Hepatic stellate cell (primary cell): ENCODE measurements at regions not wholly inside any gene's neighbourhood (a gene's known extent, or its start where the extent isn't known, plus 50 kb on each side); places are given as distances from the start of the nearest gene placed in this dataset.

Experiments
- DNase-seq: peaks from one replicate; pipeline ENCODE4 v3.0.0; 2011; ENCODE audit warnings: low spot score

DNA sequence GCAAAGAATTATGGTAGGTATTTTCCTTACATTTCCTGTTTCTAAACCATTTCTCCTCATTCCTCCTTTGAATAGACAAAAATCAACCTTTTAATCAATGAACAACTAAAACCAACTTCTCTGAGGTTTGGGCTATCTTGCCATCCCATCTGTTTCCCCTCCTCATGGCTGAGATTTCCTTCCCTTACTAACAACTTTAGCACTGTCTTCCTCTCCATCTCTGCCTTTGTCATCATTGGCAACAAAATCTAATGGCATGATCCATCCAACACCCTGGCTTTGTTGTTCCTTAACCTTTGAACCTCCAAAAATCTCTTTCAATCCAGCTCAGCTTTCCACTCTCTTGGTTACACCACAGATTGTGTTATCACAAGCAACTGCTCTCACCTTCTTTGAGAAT, 95.3 kb upstream of the FAM136A start:
- DNase-seq: no peak

DNA sequence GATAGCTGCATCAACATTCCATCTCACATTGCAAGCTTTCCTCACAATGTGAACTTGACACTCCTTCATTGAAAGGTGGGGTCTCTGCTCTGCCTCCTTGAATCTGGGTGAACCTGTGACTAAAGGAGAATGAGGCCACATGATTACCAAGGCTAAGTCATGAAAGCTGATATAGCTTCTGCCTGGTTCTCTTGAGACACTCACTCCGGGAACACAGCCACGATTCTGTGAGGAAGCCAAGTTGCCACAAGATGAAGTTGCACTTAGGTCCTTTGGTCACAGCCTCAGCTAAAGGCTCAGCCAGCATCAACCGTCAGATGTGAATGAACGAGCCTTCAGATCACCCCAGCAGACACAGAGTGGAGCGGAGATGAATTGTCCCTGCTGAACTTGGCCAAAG, 94.7 kb upstream of the FAM136A start:
- no peak for DNase-seq

DNA sequence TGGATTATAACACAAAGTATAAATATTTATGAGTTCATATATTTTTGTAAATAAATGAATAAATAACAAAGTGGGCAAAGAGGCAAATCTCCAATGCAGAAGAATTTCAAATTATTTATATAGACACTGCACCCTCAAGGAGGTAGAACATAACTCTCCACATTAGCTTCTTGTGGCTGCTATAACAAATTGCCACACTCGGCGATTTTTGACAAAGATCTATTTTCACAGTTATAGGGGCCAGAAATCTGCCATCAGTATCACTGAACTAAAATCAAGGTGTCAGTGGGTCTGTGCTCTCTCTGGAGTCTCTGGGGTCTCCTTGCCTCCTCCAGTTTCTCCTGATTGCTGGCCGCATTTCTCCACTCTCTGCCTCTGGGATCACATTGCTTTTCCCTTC, 92.0 kb upstream of the FAM136A start:
- DNase-seq: no peak

DNA sequence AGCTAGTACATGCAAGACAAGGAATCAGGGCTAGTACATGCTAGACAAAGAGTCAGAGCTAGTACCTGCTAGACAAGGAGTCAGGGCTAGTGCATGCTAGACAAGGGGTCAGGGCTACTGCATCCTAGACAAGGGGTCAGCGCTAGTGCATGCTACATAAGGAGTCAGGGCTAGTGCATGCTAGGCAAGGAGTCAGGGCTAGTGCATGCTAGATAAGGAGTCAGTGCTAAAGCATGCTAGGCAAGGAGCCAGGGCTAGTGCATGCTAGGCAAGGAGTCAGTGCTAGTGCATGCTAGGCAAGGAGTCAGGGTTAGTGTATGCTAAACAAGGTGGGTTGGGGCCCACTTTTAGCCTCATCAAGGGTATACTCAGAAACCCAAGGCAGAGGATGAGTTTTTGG, 90.1 kb upstream of the FAM136A start:
- DNase-seq: no peak

DNA sequence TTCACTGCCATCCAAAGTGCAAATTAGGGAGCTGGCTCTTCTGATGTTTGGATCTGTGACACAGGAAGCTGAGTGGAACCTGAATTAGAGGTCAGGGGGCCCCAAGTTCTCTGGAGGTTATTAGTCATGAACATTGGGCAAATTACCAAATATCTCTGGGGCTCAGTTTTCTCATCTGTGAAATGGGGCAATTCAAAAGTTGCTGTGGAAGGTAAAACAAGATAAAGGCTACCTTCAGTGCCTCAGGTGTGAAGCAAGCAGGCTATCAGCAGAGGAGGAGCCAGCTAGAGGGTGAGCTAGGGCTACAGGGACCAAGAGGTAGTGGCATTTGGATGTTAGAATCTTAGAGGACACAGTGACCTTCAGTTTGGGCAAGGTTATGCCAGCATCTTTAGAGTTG, 89.4 kb upstream of the FAM136A start:
- DNase-seq: no peak

DNA sequence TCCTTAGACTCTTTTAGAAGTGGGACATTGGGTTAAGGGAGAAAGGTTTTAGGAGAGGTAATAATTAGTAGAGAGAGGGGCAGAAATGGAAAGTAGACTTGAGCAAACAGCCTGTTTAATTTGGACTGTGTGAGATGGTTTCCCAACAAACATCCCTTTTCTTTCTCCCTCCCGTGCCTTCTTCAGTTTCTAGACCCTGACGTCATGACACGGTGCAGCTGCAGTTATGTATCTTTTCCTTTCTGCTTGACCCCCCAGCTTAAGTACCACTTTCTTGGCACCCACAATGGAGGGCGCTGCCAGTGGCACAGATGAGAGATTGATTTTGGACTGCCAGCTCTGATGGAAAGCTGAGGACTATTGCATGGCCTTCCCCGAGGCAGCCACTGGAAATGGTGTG, 86.9 kb upstream of the FAM136A start:
- no peak for DNase-seq

DNA sequence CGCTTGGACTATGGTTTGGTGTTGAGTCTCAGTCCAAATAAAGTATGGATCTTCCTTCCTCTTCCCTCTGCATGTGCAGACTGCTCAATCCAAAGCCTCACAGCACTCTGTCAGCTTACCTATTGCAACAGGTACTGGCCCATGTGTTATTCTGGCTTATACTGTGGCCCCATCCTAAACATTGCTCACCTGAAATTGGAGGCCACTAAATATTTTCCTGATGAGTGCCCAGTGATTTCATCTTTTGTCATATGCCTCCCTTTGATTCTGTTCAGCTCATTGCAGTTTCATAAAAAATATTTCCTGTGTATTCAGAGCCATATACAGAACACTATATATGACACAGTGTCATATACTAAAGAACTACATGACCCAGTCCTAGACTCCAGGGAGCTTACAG, 86.3 kb upstream of the FAM136A start:
- DNase-seq: no peak

DNA sequence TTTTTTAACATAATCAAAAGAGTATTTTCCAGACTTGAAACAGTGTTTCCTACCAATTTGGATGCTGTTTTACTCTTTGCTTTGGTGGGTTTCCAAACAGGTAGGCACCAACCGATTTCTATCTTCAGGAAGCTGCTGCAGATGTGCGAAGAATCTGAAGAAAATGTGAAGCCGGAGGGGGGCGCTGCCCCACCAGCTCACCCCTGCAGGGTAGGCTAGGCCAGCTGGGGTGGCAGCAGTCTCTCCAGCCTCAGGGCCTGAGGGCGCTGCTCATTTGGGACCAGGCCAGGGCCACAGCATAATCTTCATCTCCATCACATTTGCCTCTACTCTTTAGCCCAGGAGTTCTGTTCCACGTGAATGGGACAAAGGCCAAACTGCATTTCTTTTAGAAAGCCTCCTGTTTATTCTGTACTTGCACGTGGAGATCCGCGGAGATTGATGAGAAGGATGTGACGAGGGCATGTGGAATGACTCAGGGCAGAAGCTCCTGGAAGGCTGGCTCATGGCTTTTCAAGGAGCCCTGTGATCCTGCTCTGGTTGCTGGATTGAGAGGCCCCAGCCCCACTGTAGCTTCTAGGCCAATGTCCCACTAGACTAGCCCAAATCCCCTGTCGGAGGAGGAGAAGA, 84.2 kb upstream of the FAM136A start:
- DNase-seq: no peak

DNA sequence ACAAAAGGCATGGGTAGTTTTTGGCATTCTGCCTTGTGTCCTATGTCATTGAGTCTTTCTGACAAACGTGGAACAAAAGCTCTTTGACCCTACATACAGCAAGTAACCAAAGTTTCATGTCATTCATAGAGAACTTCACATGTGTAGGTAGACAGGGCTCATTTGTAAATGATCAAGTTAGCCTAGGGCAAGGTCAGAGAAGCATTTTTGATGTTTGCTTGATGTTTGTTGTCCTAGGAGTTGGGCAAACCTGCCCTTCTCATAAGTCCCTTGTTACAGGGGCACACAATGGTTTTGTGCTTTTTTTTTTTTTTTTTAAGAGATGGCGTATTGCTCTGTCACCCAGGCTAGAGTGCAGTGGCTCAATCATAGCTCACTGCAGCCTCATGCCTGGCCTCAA, 83.3 kb upstream of the FAM136A start:
- no peak for DNase-seq

DNA sequence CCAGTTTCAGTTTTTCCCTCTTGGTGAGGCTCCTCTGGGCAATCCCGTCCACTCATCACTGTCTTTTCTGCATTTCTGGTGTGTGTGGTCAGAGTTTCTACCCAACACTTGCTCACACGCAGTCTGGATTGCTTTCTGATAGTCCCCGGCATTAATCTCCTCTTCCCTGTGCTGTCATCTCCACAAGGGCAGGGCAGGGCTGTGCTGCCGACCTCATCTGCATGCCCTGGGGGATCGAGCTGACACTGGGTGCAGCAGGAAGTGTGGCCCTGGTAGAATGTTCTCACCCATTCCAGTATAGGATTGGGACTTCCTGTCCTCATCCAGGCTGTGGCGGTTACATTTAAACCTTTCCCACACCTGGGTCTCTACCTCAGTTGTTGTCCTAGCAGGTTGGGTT, 80.0 kb upstream of the FAM136A start:
- DNase-seq: no peak

DNA sequence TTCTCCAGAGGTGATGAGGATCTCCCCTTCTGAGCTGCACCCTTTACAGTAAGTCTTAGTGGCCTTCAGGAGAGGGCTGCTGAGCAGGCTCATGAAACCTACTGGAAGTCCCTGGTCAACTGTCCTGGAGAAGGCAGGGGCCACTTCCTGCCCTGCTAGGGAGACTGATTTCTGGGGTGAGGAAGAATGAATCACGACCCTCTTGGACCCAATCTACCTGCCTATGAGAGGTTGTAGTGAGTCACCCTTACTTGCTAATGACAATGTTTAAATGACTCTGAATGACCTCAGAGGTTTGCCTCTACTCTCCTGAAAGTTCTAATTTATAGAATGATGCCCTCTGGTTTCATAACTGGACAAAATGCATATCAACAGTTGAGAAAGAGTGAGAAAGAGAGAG, 79.4 kb upstream of the FAM136A start:
- no peak for DNase-seq

DNA sequence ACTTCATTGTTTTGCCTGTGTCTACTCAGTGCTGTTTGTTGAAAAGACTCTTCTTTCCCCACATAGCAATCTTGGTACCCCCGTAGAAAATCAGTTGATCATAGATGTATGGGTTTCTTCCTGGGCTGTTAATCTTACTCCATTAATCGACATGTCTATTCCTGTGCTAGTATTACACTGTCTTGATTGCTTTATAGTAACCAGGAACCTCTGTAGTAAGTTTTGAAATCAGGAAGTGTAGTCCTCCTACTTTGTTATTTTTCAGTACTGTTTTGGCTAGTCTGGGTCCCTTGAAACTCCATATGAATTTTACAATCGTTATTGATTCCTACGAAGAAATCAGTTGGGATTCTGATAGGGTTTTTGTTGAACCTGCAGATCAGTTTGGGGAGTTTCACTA, 78.8 kb upstream of the FAM136A start:
- DNase-seq: no peak

DNA sequence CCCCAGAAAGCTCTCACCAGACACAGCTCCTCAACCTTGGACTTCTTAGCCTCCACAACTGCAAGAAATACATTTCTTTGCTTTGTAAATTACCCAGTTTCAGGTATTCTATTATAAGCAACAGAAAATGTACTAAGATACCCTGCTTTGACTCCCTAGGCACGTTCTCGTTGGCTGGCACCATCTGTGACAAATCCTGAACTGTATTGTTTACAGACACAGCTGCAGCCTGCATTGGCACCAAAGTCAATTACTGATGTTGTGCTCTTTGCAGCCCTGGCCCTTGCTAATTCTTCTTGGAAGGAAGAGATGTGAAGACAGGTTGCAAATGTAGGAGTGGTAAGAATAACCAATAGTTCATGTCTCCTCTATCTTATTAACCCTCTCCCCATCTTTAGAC, 72.7 kb upstream of the FAM136A start:
- no peak for DNase-seq

DNA sequence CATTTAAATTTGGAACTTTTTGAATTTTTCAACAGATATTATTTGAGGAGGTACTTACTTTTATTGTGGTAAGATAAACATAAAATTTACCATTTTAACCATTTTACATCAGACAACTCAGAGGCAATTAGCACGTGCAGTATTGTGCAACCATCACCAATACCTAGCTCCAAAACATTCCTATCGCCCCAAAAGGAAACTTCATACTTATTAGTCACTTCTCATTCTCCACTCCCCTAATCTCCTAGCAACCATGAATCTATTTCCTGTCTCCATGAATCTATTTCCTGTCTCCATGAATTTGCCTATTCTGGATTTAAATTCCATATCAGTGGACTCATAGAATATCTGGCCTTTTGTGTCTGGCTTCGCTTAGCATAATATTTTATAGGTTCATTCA, 69.9 kb upstream of the FAM136A start:
- peak; percentile 42 for DNase-seq

DNA sequence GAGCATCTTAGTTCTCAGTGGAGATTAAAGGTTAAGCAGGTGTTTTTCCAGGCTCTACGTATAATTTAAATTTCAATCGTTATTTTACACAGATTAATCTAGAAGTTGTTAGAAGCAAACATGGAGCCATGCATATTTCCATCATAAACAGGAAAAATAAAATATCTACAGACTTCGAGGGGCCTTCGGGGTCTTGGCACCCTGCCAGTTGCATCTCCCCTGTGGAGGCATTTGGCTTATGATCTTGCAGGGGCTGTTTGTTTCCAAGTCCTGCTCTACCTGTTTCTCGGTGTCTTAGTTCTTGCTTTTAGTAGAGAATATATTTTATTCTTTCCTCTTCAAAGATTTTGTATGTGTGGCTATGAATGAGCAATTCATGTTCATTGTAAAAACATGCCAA, 67.2 kb upstream of the FAM136A start:
- no peak for DNase-seq

DNA sequence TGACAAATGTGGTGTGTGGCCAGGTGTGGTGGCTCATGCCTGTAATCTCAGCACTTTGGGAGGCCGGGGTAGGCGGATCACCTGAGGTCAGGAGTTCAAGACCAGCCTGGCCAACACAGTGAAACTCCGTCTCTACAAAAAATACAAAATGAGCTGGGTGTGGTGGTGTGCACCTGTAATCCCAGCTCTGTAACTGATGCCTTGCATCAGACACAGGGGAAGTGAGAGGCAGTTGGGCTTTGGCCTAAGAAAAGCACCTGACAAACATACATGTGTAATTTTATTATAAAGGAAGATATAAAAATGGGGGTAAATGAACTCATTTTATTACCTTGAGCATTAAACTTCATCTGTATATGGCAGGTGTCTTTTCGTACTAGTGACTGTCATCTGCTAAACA, 66.7 kb upstream of the FAM136A start:
- no peak for DNase-seq

DNA sequence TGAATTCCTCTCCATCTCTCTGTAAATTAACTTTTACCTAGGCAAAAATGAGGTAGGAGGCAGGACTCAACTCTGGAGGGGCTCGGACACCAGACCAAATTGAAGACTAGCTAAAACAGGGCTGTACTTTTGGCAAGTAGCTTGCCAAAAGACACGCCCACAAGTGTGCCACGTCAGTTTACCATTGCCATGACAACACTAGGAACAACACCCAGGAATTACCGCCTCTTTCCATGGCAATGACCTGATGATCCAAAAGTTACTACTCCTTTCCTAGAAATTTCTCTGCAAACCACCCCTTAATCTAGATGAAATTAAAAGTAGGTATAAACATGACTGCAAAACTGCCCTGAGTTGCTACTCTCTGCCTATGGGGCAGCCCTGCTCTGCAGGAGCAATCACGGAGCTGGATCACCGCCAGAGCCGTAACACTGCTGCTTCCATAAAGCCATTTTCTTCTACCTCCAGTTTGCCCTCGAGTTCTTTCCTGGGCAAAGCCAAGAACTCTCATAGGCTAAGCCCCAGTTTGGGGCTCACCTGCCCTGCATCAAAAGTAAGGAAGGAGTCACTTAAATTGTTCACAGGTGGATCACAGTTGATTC, 66.0 kb upstream of the FAM136A start:
- DNase-seq: no peak

DNA sequence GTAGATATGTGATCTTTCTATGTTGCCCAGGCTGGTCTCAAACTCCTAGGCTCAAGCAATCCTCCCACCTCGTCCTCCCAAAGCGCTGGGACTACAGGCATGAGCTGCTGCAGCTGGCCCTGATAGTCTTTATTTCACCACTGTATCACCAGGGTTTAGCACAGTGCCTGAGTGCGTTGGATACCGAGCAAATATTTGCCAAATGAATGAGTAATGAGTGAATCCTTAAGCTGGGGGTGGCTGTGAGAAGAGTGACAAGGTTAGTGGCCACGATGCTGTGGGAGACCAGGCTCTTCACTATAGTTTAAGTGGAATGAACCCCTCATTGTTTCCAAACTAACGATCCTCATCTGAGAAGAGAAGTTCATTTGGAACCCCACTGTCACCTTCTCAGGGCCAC, 60.8 kb upstream of the FAM136A start:
- DNase-seq: no peak

DNA sequence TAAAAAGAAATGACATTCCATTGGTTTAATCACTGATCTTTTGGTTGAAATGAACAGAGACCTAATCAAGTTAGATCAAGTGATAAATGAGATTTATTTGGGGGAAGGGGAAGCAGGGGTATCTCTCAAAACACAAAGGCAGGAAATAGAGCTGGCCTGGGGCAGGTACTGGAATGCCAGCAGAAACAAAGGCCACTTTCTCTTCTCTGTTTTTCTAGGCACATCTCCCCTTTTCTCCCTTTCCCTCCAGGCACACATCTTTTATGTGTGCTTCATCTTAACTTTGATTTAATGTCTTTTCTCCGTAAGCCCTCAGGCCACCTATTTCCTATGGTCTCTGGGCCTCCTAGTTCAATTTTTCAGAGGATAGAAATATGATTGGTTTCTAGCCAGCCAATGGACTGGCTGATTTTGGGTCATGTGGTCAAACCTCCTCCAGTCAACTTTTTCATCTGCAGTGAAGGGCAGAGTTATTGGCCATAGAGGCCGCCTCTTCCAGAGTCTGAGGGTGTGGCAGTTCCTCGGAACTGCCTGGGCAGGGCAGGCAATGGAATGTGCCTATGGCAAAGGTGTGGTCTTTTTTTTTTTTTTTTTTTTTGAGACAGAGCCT, 58.9 kb upstream of the FAM136A start:
- no peak for DNase-seq

DNA sequence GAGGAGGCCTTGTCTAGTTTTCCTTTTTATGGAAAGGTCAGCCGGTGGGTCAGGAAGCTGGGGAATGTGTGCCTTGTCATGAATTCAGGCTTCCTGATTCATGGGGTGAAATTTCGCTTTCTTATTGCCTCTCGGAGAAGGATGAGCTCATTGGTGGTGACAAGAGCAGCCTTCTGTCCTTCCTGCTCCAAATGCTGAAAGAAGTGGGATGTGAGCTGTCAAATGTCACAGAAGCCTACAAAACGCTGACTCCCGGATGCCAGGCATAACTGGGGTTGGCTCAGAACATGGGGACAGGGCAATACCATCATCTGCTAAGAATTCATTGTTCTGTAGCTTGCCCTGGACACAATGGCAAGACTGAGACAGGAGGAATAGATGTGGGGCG, 55.8 kb upstream of the FAM136A start:
- DNase-seq: no peak

DNA sequence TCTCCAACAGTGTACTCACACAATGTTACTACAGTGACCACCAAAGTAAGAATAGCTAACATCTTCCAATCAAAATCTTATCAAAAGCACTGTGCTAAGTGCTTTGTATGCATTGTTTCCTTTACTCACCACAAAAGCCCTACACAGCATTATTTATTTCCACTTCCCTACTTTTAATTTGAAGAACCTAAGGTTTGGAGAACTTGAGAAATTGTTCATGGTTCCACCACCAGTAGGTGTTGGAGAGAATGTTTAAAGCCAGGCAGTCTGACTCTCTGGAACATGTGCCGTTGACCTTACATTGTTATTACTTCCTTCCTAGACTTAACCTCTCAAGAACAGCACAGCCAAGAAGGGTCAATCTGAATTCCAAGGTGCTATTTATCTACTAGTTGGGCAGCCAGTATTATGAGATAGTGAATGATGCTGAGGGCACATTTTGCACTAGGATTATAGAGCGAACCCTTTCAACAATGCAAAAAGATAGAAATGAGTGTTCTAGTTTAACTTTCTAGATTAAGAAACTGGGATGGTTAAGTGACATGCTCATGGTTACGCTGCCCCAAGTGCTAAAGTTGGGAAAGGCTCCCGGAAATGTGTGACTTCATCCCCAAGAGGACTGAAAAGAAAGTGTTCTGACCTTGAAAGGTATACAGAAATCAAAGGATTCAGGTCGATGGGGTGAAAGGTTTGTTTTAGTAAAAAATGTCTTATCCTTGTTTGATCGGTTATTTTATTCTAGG, 55.2 kb upstream of the FAM136A start:
- no peak for DNase-seq

DNA sequence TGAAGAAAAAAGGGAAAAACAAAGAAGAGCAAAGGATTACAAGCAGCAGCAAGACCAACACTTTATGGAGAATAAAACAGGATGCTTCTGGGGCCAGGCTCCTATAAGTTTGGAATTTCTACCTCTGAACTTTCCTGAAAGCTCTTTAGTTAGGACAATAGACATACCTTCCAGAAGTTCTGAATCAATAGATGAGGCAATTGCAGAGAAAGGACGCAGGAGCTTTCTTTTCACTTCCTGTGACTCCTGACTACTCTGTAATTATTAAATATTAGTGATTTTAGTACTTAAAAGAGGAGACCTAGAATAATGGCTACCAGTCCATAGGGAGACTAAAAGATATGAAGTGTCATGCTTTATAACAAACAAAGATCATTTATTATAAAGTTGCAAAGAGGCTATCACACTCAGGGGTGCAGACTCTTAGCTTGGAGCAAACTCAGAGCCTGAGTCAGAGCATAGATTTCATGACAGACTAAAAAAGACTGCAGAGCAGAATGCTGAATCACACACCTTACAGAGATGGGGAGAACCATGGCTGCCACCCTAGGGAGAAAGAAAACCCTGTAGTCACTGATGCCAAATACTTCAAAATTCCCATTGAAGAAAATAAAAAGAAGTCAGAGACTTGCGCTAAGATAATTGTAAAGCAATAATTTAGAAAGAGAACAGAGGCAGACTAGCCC, 52.5 kb upstream of the FAM136A start:
- DNase-seq: no peak
